Caki2 (cell line): ENCODE measurements at regions not wholly inside any gene's neighbourhood (a gene's known extent, or its start where the extent isn't known, plus 50 kb on each side); places are given as distances from the start of the nearest gene placed in this dataset.

Source experiments
- DNase-seq: peaks from one replicate; pipeline ENCODE4 v3.0.0-alpha.2; 2015; ENCODE audit warnings: low read depth
- in situ Hi-C: cut with HindIII; loops from 2 replicates; pipeline ENCODE4 v1.10.0; 2016; ENCODE audit warnings: low sequenced_read_pairs, low pct_unique_long_range_greater_than_20kb, mixed read lengths

DNA sequence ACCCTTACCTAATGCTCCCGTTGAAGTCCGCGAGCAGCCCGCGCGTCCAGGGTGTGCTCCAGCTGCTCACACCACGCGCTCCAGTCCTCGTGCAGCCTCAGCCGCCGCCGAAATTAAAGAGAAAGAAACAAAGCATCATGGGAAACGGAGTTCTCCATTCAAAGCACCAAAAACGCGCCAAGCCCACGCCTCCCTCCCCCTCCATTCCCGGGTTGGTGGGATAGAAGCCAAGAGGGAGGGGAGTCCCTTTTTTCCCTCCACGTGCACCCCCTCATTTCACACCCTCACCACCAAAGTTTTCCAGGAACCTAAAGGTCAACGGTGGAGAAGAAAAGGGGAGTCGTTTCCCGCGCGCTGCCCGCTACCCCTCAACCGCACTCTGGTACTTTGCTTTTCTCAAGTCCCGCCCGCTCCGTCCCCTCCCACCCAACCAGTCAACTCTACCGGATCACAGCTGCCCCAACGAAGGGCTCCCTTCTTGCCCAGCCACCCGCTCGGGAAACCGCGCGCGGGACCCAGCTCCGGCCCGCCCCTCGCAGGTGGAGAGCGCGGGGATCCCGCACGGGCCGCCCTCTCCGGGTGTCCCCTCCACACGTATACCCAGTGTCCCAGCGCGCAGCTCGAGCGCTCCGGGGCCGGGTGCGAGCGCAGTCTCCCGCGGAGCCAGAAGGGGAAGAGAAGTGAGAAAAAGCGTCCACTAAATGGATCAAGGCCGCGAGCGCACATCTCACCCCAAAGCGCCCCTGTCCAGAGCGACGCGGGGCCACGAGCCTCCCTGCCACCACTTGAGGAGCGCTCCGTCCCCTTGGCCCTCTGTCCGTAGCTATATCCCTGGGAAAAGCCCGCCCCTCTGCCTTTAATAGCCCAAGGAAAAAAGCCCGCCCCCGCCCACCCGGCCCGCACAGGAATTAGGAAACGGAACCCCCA, 65.1 kb upstream of the CCDC160 start:
- in situ Hi-C loops, result no loop called here
- peak; percentile 59 for DNase-seq

DNA sequence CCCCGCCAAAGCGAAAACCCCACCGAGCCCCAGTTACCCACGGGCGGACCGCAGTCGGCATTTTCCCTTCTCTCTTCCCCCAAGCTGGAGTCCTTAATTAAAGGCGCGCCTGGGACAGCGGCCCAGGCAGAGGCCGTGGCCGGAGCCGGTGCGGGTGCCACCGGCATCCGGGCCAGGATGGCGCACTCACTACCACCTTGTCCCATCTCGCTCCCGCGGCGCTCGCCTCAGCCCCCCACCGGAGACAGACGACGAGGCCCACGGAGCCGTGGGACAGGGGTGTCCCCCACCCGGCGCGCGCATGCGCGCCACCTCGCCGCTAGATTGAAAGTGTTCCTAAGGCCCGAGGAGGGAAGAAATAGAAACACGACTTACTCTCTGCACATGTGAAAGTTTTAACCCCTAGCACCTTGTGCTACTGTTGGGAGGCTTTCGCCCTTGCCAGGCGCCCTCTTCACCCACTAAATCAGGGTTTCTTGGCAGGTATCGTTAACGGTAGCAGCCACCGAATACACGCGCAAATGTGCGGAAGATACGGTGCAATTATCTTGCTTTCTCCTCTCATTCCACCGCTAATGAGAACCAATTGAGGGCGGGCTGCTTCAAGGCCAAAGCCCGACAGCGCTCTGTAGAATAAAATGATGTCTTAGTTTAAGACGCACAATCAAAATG, 64.3 kb upstream of the CCDC160 start:
- peak; percentile 31 for DNase-seq
- in situ Hi-C loops, result no loop called here

- DNase-seq, result no peak
- in situ Hi-C loops, result no loop called here
Observed at GRCh38 chrX:134173541-134174272, 63.3 kb upstream of the CCDC160 start.

GRCh38 chrX:134174273-134174660, 62.7 kb upstream of the CCDC160 start:
- in situ Hi-C loops, result no loop called here
- no peak for DNase-seq

DNA sequence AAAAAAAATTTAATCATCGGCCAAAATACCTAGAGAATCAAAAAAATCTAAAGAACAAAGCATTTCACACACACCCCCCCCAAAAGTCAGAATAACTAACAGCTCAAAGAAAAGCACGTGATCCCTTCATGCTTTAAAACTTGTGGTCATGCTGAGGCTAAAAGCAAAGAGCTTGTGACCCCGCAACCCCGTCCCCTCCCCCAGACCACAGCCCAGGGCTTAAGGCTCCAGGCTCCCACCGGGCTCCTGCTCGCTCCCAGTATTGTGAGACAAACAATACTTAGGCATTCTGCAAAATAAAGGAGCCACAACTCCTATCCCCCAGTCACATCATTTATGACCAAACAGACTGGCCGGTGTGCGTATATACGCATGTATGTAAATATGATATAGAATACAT, 62.1 kb upstream of the CCDC160 start:
- DNase-seq, result no peak
- in situ Hi-C loops, result no loop called here

GRCh38 chrX:134177527-134177926, 59.5 kb upstream of the CCDC160 start:
- no peak for DNase-seq
- in situ Hi-C loops, result no loop called here

GRCh38 chrX:134180601-134181274, 56.2 kb upstream of the CCDC160 start:
- no peak for DNase-seq
- in situ Hi-C loops, result no loop called here

DNA sequence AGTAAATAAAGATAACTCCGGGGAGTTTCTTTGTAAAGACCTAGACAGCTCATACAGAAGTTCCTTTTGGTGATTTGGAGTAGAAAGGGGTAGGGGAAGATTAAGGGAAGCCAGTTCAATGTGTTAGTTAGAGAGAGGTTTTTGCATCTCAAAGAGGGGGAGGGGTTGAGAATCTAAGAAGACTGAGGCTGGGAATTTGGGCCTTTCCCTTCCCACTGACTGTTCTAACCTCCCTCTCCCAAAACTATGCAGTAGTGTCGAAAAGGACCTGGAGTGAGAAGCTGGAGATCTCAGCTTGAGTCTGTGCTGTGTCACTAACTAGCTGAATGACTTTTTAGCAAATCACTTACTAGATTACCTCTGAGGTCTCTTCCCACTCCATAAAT, 55.7 kb upstream of the CCDC160 start:
- in situ Hi-C loops, result no loop called here
- DNase-seq, result no peak

- in situ Hi-C loops, result no loop called here
- DNase-seq, result no peak
Observed at GRCh38 chrX:134183665-134184064, 53.3 kb upstream of the CCDC160 start.

DNA sequence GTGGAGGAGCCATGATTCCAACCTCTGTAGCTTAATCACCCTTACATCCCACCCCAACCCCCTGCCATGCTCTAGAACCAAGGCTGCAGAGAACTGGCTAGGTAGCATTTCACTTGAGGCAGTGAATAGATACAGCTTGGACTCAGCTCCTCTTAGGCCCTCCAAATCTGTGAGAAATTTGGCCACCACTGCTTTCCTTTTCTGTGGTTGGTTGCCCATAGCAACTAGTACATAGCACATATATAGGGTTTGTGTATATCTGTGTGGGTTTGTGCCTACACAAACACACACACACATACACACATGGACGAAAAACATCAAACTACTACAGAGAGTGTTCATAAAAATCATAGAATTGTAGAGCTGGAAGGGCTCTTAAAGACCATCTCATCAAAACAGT, 52.0 kb upstream of the CCDC160 start:
- DNase-seq, result no peak
- in situ Hi-C loops, result no loop called here

- no peak for DNase-seq
- in situ Hi-C loops, result no loop called here
Observed at GRCh38 chrX:134186362-134187121, 50.4 kb upstream of the CCDC160 start.
